T-helper 1 cell treated with Interleukin-12 subunit alpha and Interleukin-12 subunit beta and Interleukin-4 antibody, amounts not matched to agents 30 μg/mL and 1 μg/mL, for 36 hours (primary cell): ENCODE measurements at regions not wholly inside any gene's neighbourhood (a gene's known extent, or its start where the extent isn't known, plus 50 kb on each side); places are given as distances from the start of the nearest gene placed in this dataset.
"Not testable (repeated sequence)": the region's sequence is repeated elsewhere in the genome, so short reads cannot be mapped to it uniquely, and the experiment has no call there.

Experiments used
- H3K27ac Mint-ChIP-seq: one replicate; pipeline ENCODE4 v1.8.0; 2021; ENCODE audit warnings: mild to moderate bottlenecking, mixed read lengths
- H3K27me3 Mint-ChIP-seq: one replicate; pipeline ENCODE4 v1.8.0; 2021; ENCODE audit warnings: low read depth, mixed read lengths
- H3K36me3 Mint-ChIP-seq: one replicate; pipeline ENCODE4 v1.8.0; 2021; ENCODE audit warnings: low read depth, mixed read lengths
- H3K4me1 Mint-ChIP-seq: one replicate; pipeline ENCODE4 v1.8.0; 2021; ENCODE audit warnings: low read depth, mixed read lengths
- H3K4me3 Mint-ChIP-seq: one replicate; pipeline ENCODE4 v1.8.0; 2021; ENCODE audit warnings: mild to moderate bottlenecking, moderate library complexity, mixed read lengths
- H3K9me3 Mint-ChIP-seq: one replicate; pipeline ENCODE4 v1.8.0; 2021; ENCODE audit warnings: mixed read lengths

- H3K27me3 Mint-ChIP-seq: not testable (repeated sequence)
- Mint-ChIP-seq H3K9me3 (peaks cover 54% of the 10 kb centered on the region), H3K36me3 (peaks cover 20% of the 10 kb centered on the region)
These were observed 1057.5 kb upstream of the USP9Y start for GRCh38 chrY:11643549-11643948.

GRCh38 chrY:11668221-11668620 is 1032.8 kb upstream of the USP9Y start:
- Mint-ChIP-seq H3K36me3 (peaks cover 15% of the 10 kb centered on the region), H3K9me3 (peaks cover 65% of the 10 kb centered on the region), H3K27me3 (no peaks in the 10 kb centered on the region), H3K4me1 (no peaks in the 10 kb centered on the region), H3K4me3 (no peak overlapping the region), H3K27ac (no peak overlapping the region)

More at GRCh38 chrY:11643549-11643948, 1057.5 kb upstream of the USP9Y start:
- not testable (repeated sequence) for H3K4me3 Mint-ChIP-seq, H3K4me1 Mint-ChIP-seq, H3K27ac Mint-ChIP-seq
